Hepatocyte (in vitro differentiated cells): ENCODE measurements at regions not wholly inside any gene's neighbourhood (a gene's known extent, or its start where the extent isn't known, plus 50 kb on each side); places are given as distances from the start of the nearest gene placed in this dataset.
"Not testable (repeated sequence)": the region's sequence is repeated elsewhere in the genome, so short reads cannot be mapped to it uniquely, and the experiment has no call there.

ENCODE experiments used
- EZH2 ChIP-seq: fragments of 200-600 bp; sonication (generic); IDR thresholded peaks from 2 replicates; pipeline ENCODE4 v1.6.1; 2016; ENCODE audit warnings: antibody characterized with exemption, mild to moderate bottlenecking, borderline replicate concordance
- TF ChIP-seq, protein P1 (sequence below): fragments of 200-600 bp; sonication (generic); IDR thresholded peaks from 2 replicates; pipeline ENCODE4 v1.5.1; 2016; ENCODE audit warnings: antibody characterized with exemption, mild to moderate bottlenecking; ENCODE audit not compliant: poor library complexity

- TF ChIP-seq, protein P1, sequence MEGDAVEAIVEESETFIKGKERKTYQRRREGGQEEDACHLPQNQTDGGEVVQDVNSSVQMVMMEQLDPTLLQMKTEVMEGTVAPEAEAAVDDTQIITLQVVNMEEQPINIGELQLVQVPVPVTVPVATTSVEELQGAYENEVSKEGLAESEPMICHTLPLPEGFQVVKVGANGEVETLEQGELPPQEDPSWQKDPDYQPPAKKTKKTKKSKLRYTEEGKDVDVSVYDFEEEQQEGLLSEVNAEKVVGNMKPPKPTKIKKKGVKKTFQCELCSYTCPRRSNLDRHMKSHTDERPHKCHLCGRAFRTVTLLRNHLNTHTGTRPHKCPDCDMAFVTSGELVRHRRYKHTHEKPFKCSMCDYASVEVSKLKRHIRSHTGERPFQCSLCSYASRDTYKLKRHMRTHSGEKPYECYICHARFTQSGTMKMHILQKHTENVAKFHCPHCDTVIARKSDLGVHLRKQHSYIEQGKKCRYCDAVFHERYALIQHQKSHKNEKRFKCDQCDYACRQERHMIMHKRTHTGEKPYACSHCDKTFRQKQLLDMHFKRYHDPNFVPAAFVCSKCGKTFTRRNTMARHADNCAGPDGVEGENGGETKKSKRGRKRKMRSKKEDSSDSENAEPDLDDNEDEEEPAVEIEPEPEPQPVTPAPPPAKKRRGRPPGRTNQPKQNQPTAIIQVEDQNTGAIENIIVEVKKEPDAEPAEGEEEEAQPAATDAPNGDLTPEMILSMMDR: not testable (repeated sequence)
- not testable (repeated sequence) for TF ChIP-seq EZH2
These were observed 118.5 kb upstream of the TBC1D5 start for GRCh38 chr3:17860840-17861471.
